WI38 (cell line): ENCODE measurements at regions not wholly inside any gene's neighbourhood (a gene's known extent, or its start where the extent isn't known, plus 50 kb on each side); places are given as distances from the start of the nearest gene placed in this dataset.
A peak's percentile ranks its signal among the peaks of the same experiment; 100 is the strongest.
"Not testable (repeated sequence)": the region's sequence is repeated elsewhere in the genome, so short reads cannot be mapped to it uniquely, and the experiment has no call there.

Experiments
- H3K4me3 ChIP-seq: 2 replicates; pipeline ENCODE4 v1.5.1; 2011; ENCODE audit warnings: low read depth, mild to moderate bottlenecking, control low read depth, low read length
- CTCF ChIP-seq: IDR thresholded peaks from 2 replicates; pipeline ENCODE4 v1.5.1; 2012; ENCODE audit warnings: low read depth, mild to moderate bottlenecking, control low read depth, low read length

GRCh38 chr3:170697131-170697530, 111.3 kb upstream of the SLC7A14 start:
- TF ChIP-seq CTCF, result no peak
- no peak overlapping the region for H3K4me3 ChIP-seq

- H3K4me3 ChIP-seq, result no peak overlapping the region
- no peak for TF ChIP-seq CTCF
Observed at GRCh38 chr3:170695486-170696064, 109.7 kb upstream of the SLC7A14 start.

- TF ChIP-seq CTCF, result no peak
- no peak overlapping the region for H3K4me3 ChIP-seq
Observed at GRCh38 chr3:170692720-170693119, 106.8 kb upstream of the SLC7A14 start.

GRCh38 chr3:170690661-170690981, 104.7 kb upstream of the SLC7A14 start:
- no peak for TF ChIP-seq CTCF
- H3K4me3 ChIP-seq, result no peak overlapping the region

- peak; percentile 76 for TF ChIP-seq CTCF
Observed at GRCh38 chr3:170689893-170690660, 104.2 kb upstream of the SLC7A14 start.

GRCh38 chr3:170689296-170689829, 103.5 kb upstream of the SLC7A14 start:
- no peak overlapping the region for H3K4me3 ChIP-seq
- TF ChIP-seq CTCF, result no peak

More at GRCh38 chr3:170689893-170690660, 104.2 kb upstream of the SLC7A14 start:
- H3K4me3 ChIP-seq, result no peak overlapping the region

- not testable (repeated sequence) for H3K4me3 ChIP-seq
Observed at GRCh38 chr3:170688222-170688621, 102.3 kb upstream of the SLC7A14 start.
